ENCODE measurements at regions not wholly inside any gene's neighbourhood (a gene's known extent, or its start where the extent isn't known, plus 50 kb on each side); places are given as distances from the start of the nearest gene placed in this dataset.
"Not testable (repeated sequence)": the region's sequence is repeated elsewhere in the genome, so short reads cannot be mapped to it uniquely, and the experiment has no call there.

- not testable (repeated sequence) for TF ChIP-seq SUZ12 (IDR thresholded peaks at IDR 0.05; ENCODE audit: extremely low read depth, insufficient read depth, insufficient read length); YY1 (IDR thresholded peaks at IDR 0.05; ENCODE audit: insufficient read depth, insufficient read length)
Measured at GRCh38 chr2:89885071-89885470, 1193.6 kb downstream of the RPIA start.

Data from NT2/D1 (cell line).